HEK293 (cell line): ENCODE measurements at regions not wholly inside any gene's neighbourhood (a gene's known extent, or its start where the extent isn't known, plus 50 kb on each side); places are given as distances from the start of the nearest gene placed in this dataset.

Source experiments
- CTCF ChIA-PET: fragments of 350-600 bp; formaldehyde crosslinking; extraction: SDS; loops from one replicate; lab custom pipeline; 2021; ENCODE audit warnings: antibody characterized with exemption; lab: Yijun Ruan, JAX
- POLR2A ChIA-PET: fragments of 300-600 bp; formaldehyde crosslinking; extraction: SDS; loops from one replicate; lab custom pipeline; 2020; ENCODE audit warnings: antibody characterized with exemption, inconsistent platforms; lab: Yijun Ruan, JAX
- H3K27ac ChIP-seq: fragments of 200-500 bp; sonication (Bioruptor generic); 2 replicates; pipeline ENCODE4 v1.5.1; 2014; ENCODE audit warnings: low read depth, low read length, control low read depth, inconsistent platforms; ENCODE audit errors: extremely low read depth
- H3K36me3 ChIP-seq, 2 experiments: fragments of 200-500 bp in 1 of 2; sonication (Bioruptor generic) in 1 of 2; 1 replicate in 1 of 2; 2 replicates in 1 of 2; pipeline ENCODE4 v1.5.1; 2014 to 2017; ENCODE audit warnings: inconsistent platforms in 2 of 2, low read length in 2 of 2; ENCODE audit not compliant: control insufficient read depth in 2 of 2, insufficient read depth in 1 of 2
- H3K4me1 ChIP-seq: fragments of 200-500 bp; sonication (Bioruptor generic); 2 replicates; pipeline ENCODE4 v1.5.1; 2014; ENCODE audit warnings: mild to moderate bottlenecking, low read length, inconsistent platforms; ENCODE audit not compliant: control insufficient read depth, insufficient read depth
- H3K4me3 ChIP-seq: 2 replicates; pipeline ENCODE4 v1.5.1; 2011; ENCODE audit warnings: low read depth, mild to moderate bottlenecking, control low read depth, low read length, moderate library complexity
- H3K9me3 ChIP-seq: fragments of 200-500 bp; sonication (Bioruptor generic); 2 replicates; pipeline ENCODE4 v1.5.1; 2014; ENCODE audit warnings: low read depth, low read length, inconsistent platforms; ENCODE audit not compliant: control insufficient read depth, insufficient read depth
- HOXC10 ChIP-seq: sonication (generic); formaldehyde crosslinking; IDR thresholded peaks from 2 replicates; pipeline ENCODE4 v1.8.1; 2023; ENCODE audit warnings: mild to moderate bottlenecking, missing genetic modification reagents
- MEIS1 ChIP-seq: sonication (generic); formaldehyde crosslinking; IDR thresholded peaks from 2 replicates; pipeline ENCODE4 v1.8.1; 2022; ENCODE audit warnings: missing genetic modification reagents, mild to moderate bottlenecking, borderline replicate concordance
- OVOL3 ChIP-seq: fragments of 450-650 bp; formaldehyde crosslinking; IDR thresholded peaks from 2 replicates; pipeline ENCODE4 v1.5.1; 2016; ENCODE audit warnings: missing biosample characterization, missing genetic modification characterization
- SCRT2 ChIP-seq: fragments of 450-650 bp; formaldehyde crosslinking; IDR thresholded peaks from 2 replicates; pipeline ENCODE4 v1.5.1; 2016; ENCODE audit warnings: missing biosample characterization, missing genetic modification characterization
- ZBTB21 ChIP-seq: fragments of 450-650 bp; formaldehyde crosslinking; IDR thresholded peaks from 2 replicates; pipeline ENCODE4 v1.5.1; 2017; ENCODE audit warnings: missing biosample characterization, missing genetic modification characterization
- ZFP69B ChIP-seq: fragments of 450-650 bp; formaldehyde crosslinking; IDR thresholded peaks from 2 replicates; pipeline ENCODE4 v1.5.1; 2016; ENCODE audit warnings: missing biosample characterization, missing genetic modification characterization
- ZNF114 ChIP-seq: fragments of 450-650 bp; formaldehyde crosslinking; IDR thresholded peaks from 2 replicates; pipeline ENCODE4 v1.5.0; 2017; ENCODE audit warnings: missing biosample characterization, missing genetic modification characterization
- ZNF221 ChIP-seq: fragments of 450-650 bp; formaldehyde crosslinking; IDR thresholded peaks from 2 replicates; pipeline ENCODE4 v1.5.1; 2017; ENCODE audit warnings: missing biosample characterization, missing genetic modification characterization, borderline replicate concordance
- ZNF292 ChIP-seq: fragments of 450-650 bp; formaldehyde crosslinking; IDR thresholded peaks from 2 replicates; pipeline ENCODE4 v1.5.1; 2016; ENCODE audit warnings: low read depth, missing biosample characterization, missing genetic modification characterization, borderline replicate concordance
- ZNF473 ChIP-seq: fragments of 450-650 bp; formaldehyde crosslinking; IDR thresholded peaks from 2 replicates; pipeline ENCODE4 v1.5.1; 2017; ENCODE audit warnings: missing biosample characterization, missing genetic modification characterization
- ZNF514 ChIP-seq: fragments of 450-650 bp; formaldehyde crosslinking; IDR thresholded peaks from 2 replicates; pipeline ENCODE4 v1.5.1; 2016; ENCODE audit warnings: missing biosample characterization, missing genetic modification characterization
- ZNF560 ChIP-seq: fragments of 450-650 bp; formaldehyde crosslinking; IDR thresholded peaks from 2 replicates; pipeline ENCODE4 v1.5.1; 2017; ENCODE audit warnings: missing biosample characterization, missing genetic modification characterization, borderline replicate concordance
- ZNF561 ChIP-seq: fragments of 450-650 bp; IDR thresholded peaks from 2 replicates; pipeline ENCODE4 v1.5.1; 2018; ENCODE audit warnings: missing biosample characterization, missing genetic modification characterization, borderline replicate concordance
- ZNF571 ChIP-seq: fragments of 450-650 bp; formaldehyde crosslinking; IDR thresholded peaks from 2 replicates; pipeline ENCODE4 v1.5.0; 2017; ENCODE audit warnings: missing biosample characterization, missing genetic modification characterization
- ZNF654 ChIP-seq: fragments of 450-650 bp; formaldehyde crosslinking; IDR thresholded peaks from 2 replicates; pipeline ENCODE4 v1.5.1; 2016; ENCODE audit warnings: low read depth, missing biosample characterization, missing genetic modification characterization
- ZNF76 ChIP-seq: fragments of 450-650 bp; formaldehyde crosslinking; IDR thresholded peaks from 2 replicates; pipeline ENCODE4; 2016; ENCODE audit warnings: low read depth, missing biosample characterization, missing genetic modification characterization, borderline replicate concordance
- ZNF768 ChIP-seq: fragments of 450-650 bp; formaldehyde crosslinking; IDR thresholded peaks from 2 replicates; pipeline ENCODE4 v1.5.1; 2018; ENCODE audit warnings: missing biosample characterization, mild to moderate bottlenecking, missing genetic modification characterization
- ZXDB ChIP-seq: fragments of 450-650 bp; formaldehyde crosslinking; IDR thresholded peaks from 2 replicates; pipeline ENCODE4 v1.5.1; 2016; ENCODE audit warnings: missing biosample characterization, missing genetic modification characterization
- TF ChIP-seq, protein P1 (sequence below): fragments of 450-650 bp; formaldehyde crosslinking; IDR thresholded peaks from 2 replicates; pipeline ENCODE4 v1.5.1; 2016; ENCODE audit warnings: missing biosample characterization, missing genetic modification characterization
- TF ChIP-seq, protein P2 (sequence below): fragments of 450-650 bp; formaldehyde crosslinking; IDR thresholded peaks from 2 replicates; pipeline ENCODE4 v1.5.1; 2016; ENCODE audit warnings: missing biosample characterization, missing genetic modification characterization
- TF ChIP-seq, protein P3 (sequence below): fragments of 450-650 bp; formaldehyde crosslinking; IDR thresholded peaks from 2 replicates; pipeline ENCODE4 v1.5.1; 2016; ENCODE audit warnings: missing biosample characterization, missing genetic modification characterization

DNA sequence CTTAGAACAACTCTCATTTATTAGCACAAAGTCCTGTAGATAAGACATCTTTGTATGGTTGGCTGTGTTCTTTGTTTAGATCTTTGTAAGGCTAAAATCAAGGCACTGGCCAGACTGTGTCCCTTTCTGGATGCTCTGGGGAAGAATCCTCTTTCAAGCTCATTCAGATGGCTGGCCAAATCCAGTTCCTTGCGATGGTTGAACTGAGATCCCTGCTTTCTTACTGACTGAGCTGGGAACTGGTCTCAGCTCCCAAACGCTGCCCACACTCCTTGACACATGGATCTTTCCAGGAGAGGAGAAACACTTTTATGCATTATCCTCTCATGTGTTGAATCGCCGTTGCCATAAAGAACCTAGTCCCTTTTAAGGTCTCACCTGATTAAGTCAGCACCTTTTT lies 586.5 kb upstream of the IGFBP3 start:
- Histone ChIP-seq H3K27ac (no peak overlapping the region), H3K4me1 (peaks cover 2% of the 10 kb centered on the region; the same call in 1 of the 2 replicates), H3K4me3 (no peak overlapping the region), H3K9me3 (no peaks in the 10 kb centered on the region), H3K36me3 (no peaks in the 10 kb centered on the region)
- TF ChIP-seq ZNF221 (tag by site-specific recombination) (no peak), ZBTB21 (tag by site-specific recombination) (no peak), SCRT2 (tag by site-specific recombination) (no peak)
- ChIA-PET POLR2A (no interaction called here), CTCF (interaction anchor here (0.7 kb wide), 1 partner anchor 82 kb away, joined by 4 read pairs; no protein-coding TSS in a partner anchor)

DNA sequence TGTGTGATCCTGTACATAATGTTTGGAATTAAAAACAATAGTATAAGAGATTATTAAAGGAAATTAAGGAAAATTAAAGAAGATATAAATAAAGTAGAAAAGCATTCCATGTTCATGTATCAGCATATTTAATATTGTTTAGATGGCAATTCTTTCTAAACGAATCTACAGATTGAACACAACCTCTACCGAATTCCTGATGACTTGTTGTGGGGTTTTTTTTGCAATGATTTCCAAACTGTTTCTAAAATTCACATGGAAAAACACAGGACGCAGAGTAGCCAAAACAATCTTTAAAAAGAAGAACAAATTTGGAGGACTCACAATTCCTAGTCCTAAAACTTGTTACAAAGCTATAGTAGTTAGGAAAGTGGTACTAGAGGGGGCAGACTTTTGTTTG lies 573.4 kb upstream of the IGFBP3 start:
- ChIA-PET CTCF (no interaction called here), POLR2A (no interaction called here)
- Histone ChIP-seq H3K27ac (no peak overlapping the region), H3K9me3 (no peaks in the 10 kb centered on the region), H3K4me1 (no peaks in the 10 kb centered on the region), H3K4me3 (no peak overlapping the region), H3K36me3 (no peaks in the 10 kb centered on the region)
- TF ChIP-seq HOXC10 (no peak), ZNF571 (tag by site-specific recombination) (no peak), MEIS1 (CRISPR knock-in tag) (no peak), ZFP69B (tag by site-specific recombination) (no peak), ZNF76 (tag by site-specific recombination) (no peak), ZXDB (tag by site-specific recombination) (no peak), ZNF473 (tag by site-specific recombination) (no peak), ZNF768 (tag by site-specific recombination) (no peak), ZNF560 (tag by site-specific recombination) (no peak), OVOL3 (no peak), ZNF292 (tag by site-specific recombination) (no peak), ZNF654 (tag by site-specific recombination) (no peak), ZNF561 (tag by site-specific recombination) (no peak), ZNF514 (tag by site-specific recombination) (no peak), ZNF114 (tag by site-specific recombination) (no peak)
- TF ChIP-seq, protein P1, sequence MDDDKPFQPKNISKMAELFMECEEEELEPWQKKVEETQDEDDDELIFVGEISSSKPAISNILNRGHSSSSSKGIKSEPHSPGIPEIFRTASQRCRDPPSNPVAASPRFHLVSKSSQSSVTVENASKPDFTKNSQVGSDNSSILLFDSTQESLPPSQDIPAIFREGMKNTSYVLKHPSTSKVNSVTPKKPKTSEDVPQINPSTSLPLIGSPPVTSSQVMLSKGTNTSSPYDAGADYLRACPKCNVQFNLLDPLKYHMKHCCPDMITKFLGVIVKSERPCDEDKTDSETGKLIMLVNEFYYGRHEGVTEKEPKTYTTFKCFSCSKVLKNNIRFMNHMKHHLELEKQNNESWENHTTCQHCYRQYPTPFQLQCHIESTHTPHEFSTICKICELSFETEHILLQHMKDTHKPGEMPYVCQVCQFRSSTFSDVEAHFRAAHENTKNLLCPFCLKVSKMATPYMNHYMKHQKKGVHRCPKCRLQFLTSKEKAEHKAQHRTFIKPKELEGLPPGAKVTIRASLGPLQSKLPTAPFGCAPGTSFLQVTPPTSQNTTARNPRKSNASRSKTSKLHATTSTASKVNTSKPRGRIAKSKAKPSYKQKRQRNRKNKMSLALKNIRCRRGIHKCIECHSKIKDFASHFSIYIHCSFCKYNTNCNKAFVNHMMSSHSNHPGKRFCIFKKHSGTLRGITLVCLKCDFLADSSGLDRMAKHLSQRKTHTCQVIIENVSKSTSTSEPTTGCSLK (tag by site-specific recombination): no peak
- TF ChIP-seq, protein P2, sequence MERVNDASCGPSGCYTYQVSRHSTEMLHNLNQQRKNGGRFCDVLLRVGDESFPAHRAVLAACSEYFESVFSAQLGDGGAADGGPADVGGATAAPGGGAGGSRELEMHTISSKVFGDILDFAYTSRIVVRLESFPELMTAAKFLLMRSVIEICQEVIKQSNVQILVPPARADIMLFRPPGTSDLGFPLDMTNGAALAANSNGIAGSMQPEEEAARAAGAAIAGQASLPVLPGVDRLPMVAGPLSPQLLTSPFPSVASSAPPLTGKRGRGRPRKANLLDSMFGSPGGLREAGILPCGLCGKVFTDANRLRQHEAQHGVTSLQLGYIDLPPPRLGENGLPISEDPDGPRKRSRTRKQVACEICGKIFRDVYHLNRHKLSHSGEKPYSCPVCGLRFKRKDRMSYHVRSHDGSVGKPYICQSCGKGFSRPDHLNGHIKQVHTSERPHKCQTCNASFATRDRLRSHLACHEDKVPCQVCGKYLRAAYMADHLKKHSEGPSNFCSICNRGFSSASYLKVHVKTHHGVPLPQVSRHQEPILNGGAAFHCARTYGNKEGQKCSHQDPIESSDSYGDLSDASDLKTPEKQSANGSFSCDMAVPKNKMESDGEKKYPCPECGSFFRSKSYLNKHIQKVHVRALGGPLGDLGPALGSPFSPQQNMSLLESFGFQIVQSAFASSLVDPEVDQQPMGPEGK: no peak
- TF ChIP-seq, protein P3, sequence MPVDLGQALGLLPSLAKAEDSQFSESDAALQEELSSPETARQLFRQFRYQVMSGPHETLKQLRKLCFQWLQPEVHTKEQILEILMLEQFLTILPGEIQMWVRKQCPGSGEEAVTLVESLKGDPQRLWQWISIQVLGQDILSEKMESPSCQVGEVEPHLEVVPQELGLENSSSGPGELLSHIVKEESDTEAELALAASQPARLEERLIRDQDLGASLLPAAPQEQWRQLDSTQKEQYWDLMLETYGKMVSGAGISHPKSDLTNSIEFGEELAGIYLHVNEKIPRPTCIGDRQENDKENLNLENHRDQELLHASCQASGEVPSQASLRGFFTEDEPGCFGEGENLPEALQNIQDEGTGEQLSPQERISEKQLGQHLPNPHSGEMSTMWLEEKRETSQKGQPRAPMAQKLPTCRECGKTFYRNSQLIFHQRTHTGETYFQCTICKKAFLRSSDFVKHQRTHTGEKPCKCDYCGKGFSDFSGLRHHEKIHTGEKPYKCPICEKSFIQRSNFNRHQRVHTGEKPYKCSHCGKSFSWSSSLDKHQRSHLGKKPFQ: no peak
